ENCODE measurements at regions not wholly inside any gene's neighbourhood (a gene's known extent, or its start where the extent isn't known, plus 50 kb on each side); places are given as distances from the start of the nearest gene placed in this dataset.

GRCh38 chr4:123638834-123639233 is 242.2 kb downstream of the SPRY1 start:
- no peaks in the 10 kb centered on the region for H3K36me3 ChIP-seq
- 77 to 94% (median 86%) methylated on average over 1 of the region's 1 CpG; no CpG with 5 or more reads in 1 of the 5 donors for WGBS, 5 donors
- H3K27me3 ChIP-seq (replicated peaks in 1 of 7), result no peaks in the 10 kb centered on the region
- intact Hi-C loops (cut with DNase I; ENCODE audit: low total_unique reads), result no loop called here
- no peak overlapping the region for H3K27ac ChIP-seq
- no peak for DNase-seq
- TF ChIP-seq POLR2AphosphoS5 (IDR thresholded peaks at IDR 0.05) (no peak), CTCF (IDR thresholded peaks at IDR 0.05 in 8 of 11, conservative IDR thresholded peaks at IDR 0.05 in 3 of 11) (no peak), POLR2A (IDR thresholded peaks at IDR 0.05) (no peak)
- H3K4me1 ChIP-seq, result no peaks in the 10 kb centered on the region
- H3K4me3 ChIP-seq, result no peak overlapping the region
- peaks cover 0 to 18% (median 0%) of the 10 kb centered on the region in 8 donors for H3K9me3 ChIP-seq

- DNase-seq, result no peak
- H3K9me3 ChIP-seq, result peaks cover 0 to 15% (median 0%) of the 10 kb centered on the region in 8 donors
- no peak overlapping the region for H3K27ac ChIP-seq
- intact Hi-C loops (cut with DNase I; ENCODE audit: low total_unique reads), result no loop called here
- no peak for TF ChIP-seq CTCF (IDR thresholded peaks at IDR 0.05 in 8 of 11, conservative IDR thresholded peaks at IDR 0.05 in 3 of 11)
- no peak for TF ChIP-seq POLR2AphosphoS5 (IDR thresholded peaks at IDR 0.05)
- TF ChIP-seq POLR2A (IDR thresholded peaks at IDR 0.05), result no peak
- no peaks in the 10 kb centered on the region for H3K4me1 ChIP-seq
- H3K4me3 ChIP-seq, result no peak overlapping the region
- H3K36me3 ChIP-seq, result no peaks in the 10 kb centered on the region
- no peaks in the 10 kb centered on the region for H3K27me3 ChIP-seq (replicated peaks in 1 of 7)
Measured at GRCh38 chr4:123640271-123640670, 243.7 kb downstream of the SPRY1 start.

- TF ChIP-seq CTCF (IDR thresholded peaks at IDR 0.05 in 8 of 11, conservative IDR thresholded peaks at IDR 0.05 in 3 of 11), result no peak
- no peak for TF ChIP-seq POLR2A (IDR thresholded peaks at IDR 0.05)
- no peak for TF ChIP-seq POLR2AphosphoS5 (IDR thresholded peaks at IDR 0.05)
- Histone ChIP-seq H3K4me1 (no peaks in the 10 kb centered on the region), H3K36me3 (no peaks in the 10 kb centered on the region), H3K9me3 (peaks cover 0 to 15% (median 0%) of the 10 kb centered on the region in 8 donors), H3K27me3 (replicated peaks in 1 of 7) (no peaks in the 10 kb centered on the region), H3K27ac (no peak overlapping the region), H3K4me3 (no peak overlapping the region)
- WGBS, 5 donors, result 83 to 90% (median 86%) methylated on average over 2 of the region's 2 CpGs
- DNase-seq, result no peak
- intact Hi-C loops (cut with DNase I; ENCODE audit: low total_unique reads), result no loop called here
Measured at GRCh38 chr4:123640824-123641223, 244.2 kb downstream of the SPRY1 start.

GRCh38 chr4:123643691-123644090 is 247.1 kb downstream of the SPRY1 start:
- no peaks in the 10 kb centered on the region for H3K9me3 ChIP-seq
- H3K27me3 ChIP-seq (replicated peaks in 1 of 7), result no peaks in the 10 kb centered on the region
- intact Hi-C loops (cut with DNase I; ENCODE audit: low total_unique reads), result no loop called here
- WGBS, 5 donors, result 88 to 96% (median 91%) methylated on average over 1 of the region's 1 CpG
- no peak for DNase-seq
- no peaks in the 10 kb centered on the region for H3K4me1 ChIP-seq
- H3K36me3 ChIP-seq, result no peaks in the 10 kb centered on the region
- H3K4me3 ChIP-seq, result no peak overlapping the region
- H3K27ac ChIP-seq, result no peak overlapping the region
- no peak for TF ChIP-seq POLR2A (IDR thresholded peaks at IDR 0.05)
- TF ChIP-seq CTCF (IDR thresholded peaks at IDR 0.05 in 8 of 11, conservative IDR thresholded peaks at IDR 0.05 in 3 of 11), result no peak
